WERI-Rb-1 (cell line): ENCODE measurements at regions not wholly inside any gene's neighbourhood (a gene's known extent, or its start where the extent isn't known, plus 50 kb on each side); places are given as distances from the start of the nearest gene placed in this dataset.

Experiments
- DNase-seq: peaks from one replicate; pipeline ENCODE4 v3.0.0-alpha.2; 2020
- H3K27ac ChIP-seq: fragments of 250-450 bp; sonication (Bioruptor Pico); 2 replicates; pipeline ENCODE4 v1.5.1; 2020; ENCODE audit warnings: mild to moderate bottlenecking, moderate library complexity
- H3K27me3 ChIP-seq: fragments of 250-450 bp; sonication (Bioruptor Pico); 2 replicates; pipeline ENCODE4 v1.5.1; 2021; ENCODE audit warnings: mild to moderate bottlenecking, low read depth, moderate library complexity; ENCODE audit not compliant: insufficient read depth, severe bottlenecking
- H3K36me3 ChIP-seq: fragments of 250-450 bp; sonication (Bioruptor Pico); 2 replicates; pipeline ENCODE4 v1.5.1; 2020; ENCODE audit warnings: mild to moderate bottlenecking, moderate library complexity
- H3K4me3 ChIP-seq: 2 replicates; pipeline ENCODE4 v1.5.1; 2011; ENCODE audit warnings: low read depth, mild to moderate bottlenecking, control low read depth, low read length
- H3K9me3 ChIP-seq: fragments of 250-450 bp; sonication (Bioruptor Pico); 2 replicates; pipeline ENCODE4 v1.5.1; 2021; ENCODE audit warnings: mild to moderate bottlenecking, moderate library complexity; ENCODE audit not compliant: severe bottlenecking
- CTCF ChIP-seq: IDR thresholded peaks from 2 replicates; pipeline ENCODE4 v1.5.1; 2011; ENCODE audit warnings: low read depth, mild to moderate bottlenecking, control low read depth, inconsistent platforms, low read length

- no peak for DNase-seq
- Histone ChIP-seq H3K27me3 (no peaks in the 10 kb centered on the region), H3K27ac (no peak overlapping the region), H3K9me3 (no peaks in the 10 kb centered on the region), H3K36me3 (no peaks in the 10 kb centered on the region), H3K4me3 (no peak overlapping the region)
- TF ChIP-seq CTCF, result no peak
These were observed 51.6 kb upstream of the CHD6 start for GRCh38 chr20:41669708-41670263.

- H3K9me3 ChIP-seq, result no peaks in the 10 kb centered on the region
- DNase-seq, result no peak
- no peak overlapping the region for H3K4me3 ChIP-seq
- H3K36me3 ChIP-seq, result no peaks in the 10 kb centered on the region
- H3K27me3 ChIP-seq, result no peaks in the 10 kb centered on the region
- no peak for TF ChIP-seq CTCF
- no peak overlapping the region for H3K27ac ChIP-seq
These were observed 50.0 kb upstream of the CHD6 start for GRCh38 chr20:41668057-41668749.
